ENCODE measurements at regions not wholly inside any gene's neighbourhood (a gene's known extent, or its start where the extent isn't known, plus 50 kb on each side); places are given as distances from the start of the nearest gene placed in this dataset.
"Not testable (repeated sequence)": the region's sequence is repeated elsewhere in the genome, so short reads cannot be mapped to it uniquely, and the experiment has no call there.

- not testable (repeated sequence) for DNase-seq
Observed at GRCh38 chr21:8377093-8377841, 2144.1 kb upstream of the TPTE start.

GRCh38 chr21:8380419-8381079 lies 2140.8 kb upstream of the TPTE start:
- DNase-seq: not testable (repeated sequence)

DNA sequence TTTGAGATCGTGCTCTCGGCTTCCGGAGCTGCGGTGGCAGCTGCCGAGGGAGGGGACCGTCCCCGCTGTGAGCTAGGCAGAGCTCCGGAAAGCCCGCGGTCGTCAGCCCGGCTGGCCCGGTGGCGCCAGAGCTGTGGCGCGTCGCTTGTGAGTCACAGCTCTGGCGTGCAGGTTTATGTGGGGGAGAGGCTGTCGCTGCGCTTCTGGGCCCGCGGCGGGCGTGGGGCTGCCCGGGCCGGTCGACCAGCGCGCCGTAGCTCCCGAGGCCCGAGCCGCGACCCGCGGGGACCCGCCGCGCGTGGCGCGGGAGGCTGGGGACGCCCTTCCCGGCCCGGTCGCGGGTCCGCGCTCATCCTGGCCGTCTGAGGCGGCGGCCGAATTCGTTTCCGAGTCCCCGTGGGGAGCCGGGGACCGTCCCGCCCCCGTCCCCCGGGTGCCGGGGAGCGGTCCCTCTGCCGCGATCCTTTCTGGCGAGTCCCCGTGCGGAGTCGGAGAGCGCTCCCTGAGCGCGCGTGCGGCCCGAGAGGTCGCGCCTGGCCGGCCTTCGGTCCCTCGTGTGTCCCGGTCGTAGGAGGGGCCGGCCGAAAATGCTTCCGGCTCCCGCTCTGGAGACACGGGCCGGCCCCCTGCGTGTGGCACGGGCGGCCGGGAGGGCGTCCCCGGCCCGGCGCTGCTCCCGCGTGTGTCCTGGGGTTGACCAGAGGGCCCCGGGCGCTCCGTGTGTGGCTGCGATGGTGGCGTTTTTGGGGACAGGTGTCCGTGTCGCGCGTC lies 2133.0 kb upstream of the TPTE start:
- DNase-seq: not testable (repeated sequence)

DNA sequence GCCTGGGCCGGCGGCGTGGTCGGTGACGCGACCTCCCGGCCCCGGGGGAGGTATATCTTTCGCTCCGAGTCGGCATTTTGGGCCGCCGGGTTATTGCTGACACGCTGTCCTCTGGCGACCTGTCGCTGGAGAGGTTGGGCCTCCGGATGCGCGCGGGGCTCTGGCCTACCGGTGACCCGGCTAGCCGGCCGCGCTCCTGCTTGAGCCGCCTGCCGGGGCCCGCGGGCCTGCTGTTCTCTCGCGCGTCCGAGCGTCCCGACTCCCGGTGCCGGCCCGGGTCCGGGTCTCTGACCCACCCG lies 2132.5 kb upstream of the TPTE start:
- DNase-seq: not testable (repeated sequence)

DNA sequence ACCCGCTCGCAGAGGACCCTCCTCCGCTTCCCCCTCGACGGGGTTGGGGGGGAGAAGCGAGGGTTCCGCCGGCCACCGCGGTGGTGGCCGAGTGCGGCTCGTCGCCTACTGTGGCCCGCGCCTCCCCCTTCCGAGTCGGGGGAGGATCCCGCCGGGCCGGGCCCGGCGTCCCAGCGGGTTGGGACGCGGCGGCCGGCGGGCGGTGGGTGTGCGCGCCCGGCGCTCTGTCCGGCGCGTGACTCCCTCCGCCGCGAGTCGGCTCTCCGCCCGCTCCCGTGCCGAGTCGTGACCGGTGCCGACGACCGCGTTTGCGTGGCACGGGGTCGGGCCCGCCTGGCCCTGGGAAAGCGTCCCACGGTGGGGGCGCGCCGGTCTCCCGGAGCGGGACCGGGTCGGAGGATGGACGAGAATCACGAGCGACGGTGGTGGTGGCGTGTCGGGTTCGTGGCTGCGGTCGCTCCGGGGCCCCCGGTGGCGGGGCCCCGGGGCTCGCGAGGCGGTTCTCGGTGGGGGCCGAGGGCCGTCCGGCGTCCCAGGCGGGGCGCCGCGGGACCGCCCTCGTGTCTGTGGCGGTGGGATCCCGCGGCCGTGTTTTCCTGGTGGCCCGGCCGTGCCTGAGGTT lies 2130.7 kb upstream of the TPTE start:
- DNase-seq: not testable (repeated sequence)

DNA sequence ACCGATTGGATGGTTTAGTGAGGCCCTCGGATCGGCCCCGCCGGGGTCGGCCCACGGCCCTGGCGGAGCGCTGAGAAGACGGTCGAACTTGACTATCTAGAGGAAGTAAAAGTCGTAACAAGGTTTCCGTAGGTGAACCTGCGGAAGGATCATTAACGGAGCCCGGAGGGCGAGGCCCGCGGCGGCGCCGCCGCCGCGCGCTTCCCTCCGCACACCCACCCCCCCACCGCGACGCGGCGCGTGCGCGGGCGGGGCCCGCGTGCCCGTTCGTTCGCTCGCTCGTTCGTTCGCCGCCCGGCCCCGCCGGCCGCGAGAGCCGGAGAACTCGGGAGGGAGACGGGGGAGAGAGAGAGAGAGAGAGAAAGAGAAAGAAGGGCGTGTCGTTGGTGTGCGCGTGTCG lies 2127.0 kb upstream of the TPTE start:
- not testable (repeated sequence) for DNase-seq

- not testable (repeated sequence) for DNase-seq
Observed at GRCh38 chr21:8395992-8396391, 2125.4 kb upstream of the TPTE start.

GRCh38 chr21:8398870-8399437 lies 2122.4 kb upstream of the TPTE start:
- DNase-seq: not testable (repeated sequence)

- DNase-seq: not testable (repeated sequence)
Observed at GRCh38 chr21:8399866-8400265, 2121.5 kb upstream of the TPTE start.

GRCh38 chr21:8401799-8402198 lies 2119.6 kb upstream of the TPTE start:
- DNase-seq: not testable (repeated sequence)

GRCh38 chr21:8406331-8406730 lies 2115.1 kb upstream of the TPTE start:
- DNase-seq: not testable (repeated sequence)

DNA sequence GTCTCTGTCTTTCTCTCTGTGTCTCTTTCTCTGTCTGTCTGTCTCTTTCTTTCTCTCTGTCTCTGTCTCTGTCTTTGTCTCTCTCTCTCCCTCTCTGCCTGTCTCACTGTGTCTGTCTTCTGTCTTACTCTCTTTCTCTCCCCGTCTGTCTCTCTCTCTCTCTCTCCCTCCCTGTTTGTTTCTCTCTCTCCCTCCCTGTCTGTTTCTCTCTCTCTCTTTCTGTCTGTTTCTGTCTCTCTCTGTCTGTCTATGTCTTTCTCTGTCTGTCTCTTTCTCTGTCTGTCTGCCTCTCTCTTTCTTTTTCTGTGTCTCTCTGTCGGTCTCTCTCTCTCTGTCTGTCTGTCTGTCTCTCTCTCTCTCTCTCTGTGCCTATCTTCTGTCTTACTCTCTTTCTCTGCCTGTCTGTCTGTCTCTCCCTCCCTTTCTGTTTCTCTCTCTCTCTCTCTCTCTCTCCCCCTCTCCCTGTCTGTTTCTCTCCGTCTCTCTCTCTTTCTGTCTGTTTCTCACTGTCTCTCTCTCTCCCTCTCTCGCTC lies 2110.2 kb upstream of the TPTE start:
- not testable (repeated sequence) for DNase-seq

DNA sequence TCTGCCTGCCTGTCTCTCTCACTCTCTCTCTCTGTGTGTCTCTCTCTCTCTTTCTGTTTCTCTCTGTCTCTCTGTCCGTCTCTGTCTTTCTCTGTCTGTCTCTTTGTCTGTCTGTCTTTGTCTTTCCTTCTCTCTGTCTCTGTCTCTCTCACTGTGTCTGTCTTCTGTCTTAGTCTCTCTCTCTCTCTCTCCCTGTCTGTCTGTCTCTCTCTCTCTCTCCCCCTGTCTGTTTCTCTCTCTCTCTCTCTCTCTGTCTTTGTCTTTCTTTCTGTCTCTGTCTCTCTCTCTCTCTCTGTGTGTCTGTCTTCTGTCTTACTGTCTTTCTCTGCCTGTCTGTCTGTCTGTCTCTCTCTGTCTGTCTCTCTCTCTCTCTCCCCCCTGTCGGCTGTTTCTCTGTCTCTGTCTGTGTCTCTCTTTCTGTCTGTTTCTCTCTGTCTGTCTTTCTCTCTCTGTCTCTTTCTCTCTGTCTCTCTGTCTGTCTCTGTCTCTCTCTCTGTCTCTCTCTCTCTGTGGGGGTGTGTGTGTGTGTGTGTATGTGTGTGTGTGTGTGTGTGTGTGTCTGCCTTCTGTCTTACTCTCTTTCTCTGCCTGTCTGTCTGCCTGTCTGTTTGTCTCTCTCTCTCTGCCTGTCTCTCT lies 2101.3 kb upstream of the TPTE start:
- peak; percentile 50 for DNase-seq

GRCh38 chr21:8427790-8428667 lies 2093.4 kb upstream of the TPTE start:
- not testable (repeated sequence) for DNase-seq

- not testable (repeated sequence) for DNase-seq
Observed at GRCh38 chr21:8428668-8429456, 2092.5 kb upstream of the TPTE start.

- not testable (repeated sequence) for DNase-seq
Observed at GRCh38 chr21:8434710-8435109, 2086.7 kb upstream of the TPTE start.

GRCh38 chr21:8443093-8443492 lies 2078.3 kb upstream of the TPTE start:
- DNase-seq: not testable (repeated sequence)

DNA sequence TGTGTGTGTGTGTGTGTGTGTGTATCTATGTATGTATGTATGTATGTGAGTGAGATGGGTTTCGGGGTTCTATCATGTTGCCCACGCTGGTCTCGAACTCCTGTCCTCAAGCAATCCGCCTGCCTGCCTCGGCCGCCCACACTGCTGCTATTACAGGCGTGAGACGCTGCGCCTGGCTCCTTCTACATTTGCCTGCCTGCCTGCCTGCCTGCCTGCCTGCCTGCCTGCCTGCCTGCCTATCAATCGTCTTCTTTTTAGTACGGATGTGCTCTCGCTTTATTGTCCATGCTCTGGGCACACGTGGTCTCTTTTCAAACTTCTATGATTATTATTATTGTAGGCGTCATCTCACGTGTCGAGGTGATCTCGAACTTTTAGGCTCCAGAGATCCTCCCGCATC lies 2071.6 kb upstream of the TPTE start:
- not testable (repeated sequence) for DNase-seq

DNA sequence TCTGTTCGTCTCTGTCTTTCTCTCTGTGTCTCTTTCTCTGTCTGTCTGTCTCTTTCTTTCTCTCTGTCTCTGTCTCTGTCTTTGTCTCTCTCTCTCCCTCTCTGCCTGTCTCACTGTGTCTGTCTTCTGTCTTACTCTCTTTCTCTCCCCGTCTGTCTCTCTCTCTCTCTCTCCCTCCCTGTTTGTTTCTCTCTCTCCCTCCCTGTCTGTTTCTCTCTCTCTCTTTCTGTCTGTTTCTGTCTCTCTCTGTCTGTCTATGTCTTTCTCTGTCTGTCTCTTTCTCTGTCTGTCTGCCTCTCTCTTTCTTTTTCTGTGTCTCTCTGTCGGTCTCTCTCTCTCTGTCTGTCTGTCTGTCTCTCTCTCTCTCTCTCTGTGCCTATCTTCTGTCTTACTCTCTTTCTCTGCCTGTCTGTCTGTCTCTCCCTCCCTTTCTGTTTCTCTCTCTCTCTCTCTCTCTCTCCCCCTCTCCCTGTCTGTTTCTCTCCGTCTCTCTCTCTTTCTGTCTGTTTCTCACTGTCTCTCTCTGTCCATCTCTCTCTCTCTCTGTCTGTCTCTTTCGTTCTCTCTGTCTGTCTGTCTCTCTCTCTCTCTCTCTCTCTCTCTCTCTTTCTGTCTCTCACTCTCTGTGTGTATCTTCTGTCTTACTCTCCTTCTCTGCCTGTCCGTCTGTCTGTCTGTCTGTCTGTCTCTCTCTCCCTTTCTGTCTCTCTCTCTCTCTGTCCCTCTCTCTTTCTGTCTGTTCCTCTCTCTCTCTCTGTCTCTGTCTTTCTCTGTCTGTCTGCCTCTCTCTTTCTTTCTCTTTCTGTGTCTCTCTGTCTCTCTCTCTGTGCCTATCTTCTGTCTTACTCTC lies 2065.9 kb upstream of the TPTE start:
- DNase-seq: not testable (repeated sequence)
